Mesenchymal stem cell (in vitro differentiated cells and primary cell): ENCODE measurements at regions not wholly inside any gene's neighbourhood (a gene's known extent, or its start where the extent isn't known, plus 50 kb on each side); places are given as distances from the start of the nearest gene placed in this dataset.
A peak's percentile ranks its signal among the peaks of the same experiment; 100 is the strongest.

Experiments
- DNase-seq: peaks from one replicate; pipeline ENCODE4 v3.0.0-alpha.2; 2013
- H2AFZ ChIP-seq: one replicate; pipeline ENCODE4 v1.6.1; 2013; ENCODE audit warnings: low read depth, mild to moderate bottlenecking, control low read depth, inconsistent platforms, low read length, moderate library complexity
- H2AK5ac ChIP-seq: 2 replicates; pipeline ENCODE4 v1.6.1; 2013; ENCODE audit warnings: low read length, moderate library complexity, mild to moderate bottlenecking, inconsistent platforms; ENCODE audit not compliant: severe bottlenecking
- H2BK120ac ChIP-seq: one replicate; pipeline ENCODE4 v1.6.1; 2013; ENCODE audit warnings: low read depth, mild to moderate bottlenecking, inconsistent platforms, low read length, moderate library complexity
- H2BK12ac ChIP-seq, 2 experiments: one replicate each; pipeline ENCODE4 v1.6.1; 2013; ENCODE audit warnings: inconsistent platforms in 2 of 2, low read length in 2 of 2, mild to moderate bottlenecking in 2 of 2, moderate library complexity in 2 of 2, control low read depth in 1 of 2
- H2BK15ac ChIP-seq: one replicate; pipeline ENCODE4 v1.6.1; 2013; ENCODE audit warnings: mild to moderate bottlenecking, low read depth, inconsistent platforms; ENCODE audit not compliant: poor library complexity, severe bottlenecking
- H2BK5ac ChIP-seq: 2 replicates; pipeline ENCODE4 v1.6.1; 2013; ENCODE audit warnings: low read depth, mild to moderate bottlenecking, low read length, control low read depth, inconsistent platforms; ENCODE audit not compliant: poor library complexity, severe bottlenecking
- H3K14ac ChIP-seq, 2 experiments: one replicate each; pipeline ENCODE4 v1.6.1; 2013; ENCODE audit warnings: inconsistent platforms in 2 of 2, low read length in 2 of 2, control low read depth in 1 of 2, mild to moderate bottlenecking in 1 of 2, moderate library complexity in 1 of 2
- H3K18ac ChIP-seq, 2 experiments: one replicate each; pipeline ENCODE4 v1.6.1; 2013; ENCODE audit warnings: inconsistent platforms in 2 of 2, low read length in 2 of 2, control low read depth in 1 of 2, low read depth in 1 of 2, mild to moderate bottlenecking in 1 of 2
- H3K23ac ChIP-seq, 2 experiments: one replicate each; pipeline ENCODE4 v1.6.1; 2013; ENCODE audit warnings: inconsistent platforms in 2 of 2, low read length in 2 of 2, mild to moderate bottlenecking in 2 of 2, moderate library complexity in 2 of 2, control low read depth in 1 of 2
- H3K27ac ChIP-seq: 2 replicates; pipeline ENCODE4 v1.5.1; 2013; ENCODE audit warnings: mild to moderate bottlenecking, moderate library complexity, low read length, control low read depth, inconsistent platforms; ENCODE audit not compliant: poor library complexity, severe bottlenecking
- H3K27me3 ChIP-seq, 2 experiments: 2 replicates each; pipeline versions ENCODE4 v1.6.1 to v1.7.0; 2013; ENCODE audit warnings: low read length in 2 of 2, mild to moderate bottlenecking in 2 of 2, moderate library complexity in 2 of 2, control low read depth in 1 of 2, inconsistent platforms in 1 of 2; ENCODE audit not compliant: control insufficient read depth in 1 of 2, insufficient read depth in 1 of 2
- H3K36me3 ChIP-seq, 2 experiments: 2 replicates each; pipeline versions ENCODE4 v1.6.1 to v1.7.0; 2013; ENCODE audit warnings: low read length in 2 of 2, control low read depth in 1 of 2, inconsistent platforms in 1 of 2, low read depth in 1 of 2, mild to moderate bottlenecking in 1 of 2; ENCODE audit not compliant: insufficient read depth in 2 of 2, control insufficient read depth in 1 of 2
- H3K4ac ChIP-seq, 2 experiments: one replicate each; pipeline ENCODE4 v1.6.1; 2013; ENCODE audit warnings: inconsistent platforms in 2 of 2, low read length in 2 of 2, mild to moderate bottlenecking in 2 of 2, moderate library complexity in 2 of 2, control low read depth in 1 of 2, low read depth in 1 of 2
- H3K4me1 ChIP-seq: 2 replicates; pipeline ENCODE4 v1.6.1; 2013; ENCODE audit warnings: low read depth, low read length, control low read depth; ENCODE audit not compliant: control insufficient read depth, insufficient read depth
- H3K4me2 ChIP-seq: 2 replicates; pipeline ENCODE4 v1.6.1; 2013; ENCODE audit warnings: low read length, mild to moderate bottlenecking, inconsistent platforms; ENCODE audit not compliant: poor library complexity, severe bottlenecking
- H3K4me3 ChIP-seq, 2 experiments: 2 replicates each; pipeline versions ENCODE4 v1.5.1 to v1.7.0; 2013; ENCODE audit warnings: low read length in 2 of 2, mild to moderate bottlenecking in 2 of 2, control low read depth in 1 of 2, low read depth in 1 of 2; ENCODE audit not compliant: insufficient read depth in 1 of 2
- H3K79me1 ChIP-seq: replicated peaks from 2 replicates; pipeline ENCODE4 v1.6.1; 2013; ENCODE audit warnings: mild to moderate bottlenecking, control low read depth, low read length, inconsistent platforms; ENCODE audit not compliant: poor library complexity, severe bottlenecking
- H3K9ac ChIP-seq: 2 replicates; pipeline ENCODE4 v1.7.0; 2013; ENCODE audit warnings: mild to moderate bottlenecking, low read length, moderate library complexity
- H3K9me3 ChIP-seq: 2 replicates; pipeline ENCODE4 v1.7.0; 2013; ENCODE audit warnings: mild to moderate bottlenecking, low read length; ENCODE audit not compliant: control insufficient read depth
- H4K8ac ChIP-seq: one replicate; pipeline ENCODE4 v1.6.1; 2013; ENCODE audit warnings: inconsistent platforms, mild to moderate bottlenecking, low read length, moderate library complexity
- H4K91ac ChIP-seq: one replicate; pipeline ENCODE4 v1.6.1; 2013; ENCODE audit warnings: mild to moderate bottlenecking, low read length, inconsistent platforms
- WGBS: methylation state at CpG from one replicate; pipeline ENCODE4 v1.1.7; 2013; ENCODE audit warnings: mixed read lengths; 5-methylcytosine and 5-hydroxymethylcytosine counted together

DNA sequence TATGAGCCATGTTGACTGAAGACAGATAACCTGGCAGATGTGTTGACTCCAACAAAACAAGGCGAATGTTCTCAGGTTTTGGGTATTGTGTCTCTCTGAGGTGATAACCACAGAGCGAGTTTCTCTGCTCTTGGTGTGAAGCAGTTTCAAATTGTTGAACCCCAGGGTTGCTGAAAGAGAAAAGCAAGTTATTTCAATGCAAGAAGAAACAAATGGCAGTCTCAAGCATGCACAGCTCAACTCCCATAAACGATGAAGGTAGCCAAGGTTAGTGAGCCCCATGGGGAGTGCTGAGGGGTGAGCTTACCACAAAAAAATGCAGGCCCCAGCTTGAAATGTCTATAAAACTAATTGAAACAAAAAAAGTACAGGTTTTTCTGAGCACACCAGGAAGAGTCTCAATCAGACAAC, 220.8 kb upstream of the DAPK1 start:
- 61% methylated on average over 3 of the region's 3 CpGs for WGBS
- H3K4me1 ChIP-seq = peaks cover 17% of the 10 kb centered on the region
- H4K8ac ChIP-seq = no peak overlapping the region
- no peak overlapping the region for H2AFZ ChIP-seq
- H3K14ac ChIP-seq = no peak overlapping the region
- no peaks in the 10 kb centered on the region for H3K36me3 ChIP-seq
- peak overlapping the region in 1 of 2 experiments; percentile 19 for H3K4me3 ChIP-seq
- peak overlapping the region; percentile 27 for H2BK120ac ChIP-seq
- DNase-seq = no peak
- H3K27ac ChIP-seq = peak overlapping the region; percentile 99
- H2BK15ac ChIP-seq = peak overlapping the region; percentile 32
- H3K9me3 ChIP-seq = no peaks in the 10 kb centered on the region
- H3K4me2 ChIP-seq = peak overlapping the region; percentile 36
- H4K91ac ChIP-seq = no peak overlapping the region
- H2BK5ac ChIP-seq = peak overlapping the region; percentile 98
- H3K18ac ChIP-seq = peak overlapping the region; percentile 68 to 79
- H3K79me1 ChIP-seq = no peaks in the 10 kb centered on the region
- peak overlapping the region; percentile 39 for H3K9ac ChIP-seq
- H3K23ac ChIP-seq = no peak overlapping the region
- H2AK5ac ChIP-seq = peak overlapping the region; percentile 63
- H2BK12ac ChIP-seq = peak overlapping the region in 1 of 2 experiments; percentile 52
- H3K27me3 ChIP-seq = no peaks in the 10 kb centered on the region
- H3K4ac ChIP-seq = peak overlapping the region in 1 of 2 experiments; percentile 46

DNA sequence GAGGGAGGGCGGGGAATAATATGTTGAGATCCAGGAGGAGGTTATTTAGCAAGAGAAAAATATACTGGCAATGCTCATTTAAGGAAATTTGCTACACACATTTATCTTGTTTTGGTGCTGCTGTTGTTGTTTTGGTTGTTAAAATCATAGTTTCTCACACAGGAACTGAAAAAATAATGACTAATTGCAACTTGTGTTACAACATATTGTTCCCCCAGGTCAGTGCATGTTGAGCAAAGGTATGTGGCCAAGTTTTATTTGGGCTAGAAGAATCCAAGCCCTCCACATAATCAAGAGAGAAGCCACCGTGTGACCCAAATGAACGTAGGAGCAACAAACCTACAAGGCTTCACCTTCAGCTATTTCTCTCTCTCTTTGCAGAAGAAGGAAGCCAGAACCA, 220.3 kb upstream of the DAPK1 start:
- DNase-seq = no peak
- Histone ChIP-seq H3K18ac (peak overlapping the region; percentile 66 to 79), H3K9ac (peak overlapping the region; percentile 39), H4K8ac (no peak overlapping the region), H3K36me3 (no peaks in the 10 kb centered on the region), H2BK120ac (peak overlapping the region; percentile 27), H3K27me3 (no peaks in the 10 kb centered on the region), H2BK5ac (peak overlapping the region; percentile 98), H3K14ac (no peak overlapping the region), H3K27ac (peak overlapping the region; percentile 99), H3K79me1 (no peaks in the 10 kb centered on the region), H3K4me1 (peaks cover 17% of the 10 kb centered on the region), H3K4ac (no peak overlapping the region), H2AK5ac (peak overlapping the region; percentile 86), H2BK15ac (peak overlapping the region; percentile 32), H2BK12ac (peak overlapping the region in 1 of 2 experiments; percentile 52), H3K23ac (no peak overlapping the region), H2AFZ (no peak overlapping the region), H3K4me2 (peak overlapping the region; percentile 36), H4K91ac (no peak overlapping the region), H3K4me3 (no peak overlapping the region), H3K9me3 (no peaks in the 10 kb centered on the region)
- 100% methylated on average over 2 of the region's 3 CpGs for WGBS

DNA sequence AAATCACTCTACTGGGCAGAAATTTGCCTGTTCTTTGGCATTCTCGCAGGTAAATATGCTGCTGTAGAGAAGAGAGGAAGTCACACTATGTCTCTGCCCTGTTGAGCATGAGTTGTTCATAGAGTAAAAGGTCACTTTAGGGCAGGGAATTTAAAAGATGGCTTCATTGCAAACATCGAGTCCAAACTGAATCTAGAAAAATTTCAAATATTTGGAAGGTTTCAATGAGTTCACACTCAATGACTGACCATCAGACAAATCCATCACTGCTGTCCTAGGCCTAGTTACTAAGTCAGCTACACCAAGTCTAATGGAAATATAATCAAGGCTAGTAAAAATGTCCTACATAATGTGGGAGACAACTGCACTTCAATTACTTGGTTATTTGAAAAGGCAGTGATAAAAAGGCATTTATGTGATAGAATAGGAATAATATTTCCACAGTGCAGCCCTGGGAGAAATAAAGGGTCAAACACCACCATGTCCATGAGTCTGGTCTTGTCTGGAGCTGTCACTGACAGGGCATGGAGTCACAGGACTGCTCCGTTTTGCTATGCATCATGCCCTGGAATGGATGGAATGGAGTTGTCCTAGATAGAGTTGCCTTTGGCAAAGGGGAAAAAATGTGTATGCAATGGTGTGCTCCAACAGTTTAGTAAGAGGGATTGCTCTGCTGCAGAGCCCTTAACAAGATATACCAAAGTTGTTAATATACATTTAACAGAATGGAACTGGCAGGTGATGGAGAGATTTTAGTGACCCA, 218.5 kb upstream of the DAPK1 start:
- Histone ChIP-seq H3K23ac (no peak overlapping the region), H3K79me1 (no peaks in the 10 kb centered on the region), H4K91ac (no peak overlapping the region), H3K27me3 (no peaks in the 10 kb centered on the region), H3K36me3 (no peaks in the 10 kb centered on the region), H2BK15ac (no peak overlapping the region), H3K4me2 (no peak overlapping the region), H2BK5ac (peak overlapping the region; percentile 39), H3K4ac (no peak overlapping the region), H2BK12ac (peak overlapping the region in 1 of 2 experiments; percentile 65), H3K4me3 (no peak overlapping the region), H3K4me1 (peaks cover 16% of the 10 kb centered on the region), H3K9me3 (no peaks in the 10 kb centered on the region), H2AK5ac (peak overlapping the region; percentile 70), H3K18ac (peak overlapping the region; percentile 64 to 75), H3K14ac (no peak overlapping the region), H2BK120ac (no peak overlapping the region), H4K8ac (no peak overlapping the region), H3K27ac (no peak overlapping the region), H3K9ac (no peak overlapping the region), H2AFZ (no peak overlapping the region)
- DNase-seq = peak; percentile 39
- 79% methylated on average over 3 of the region's 3 CpGs for WGBS

DNA sequence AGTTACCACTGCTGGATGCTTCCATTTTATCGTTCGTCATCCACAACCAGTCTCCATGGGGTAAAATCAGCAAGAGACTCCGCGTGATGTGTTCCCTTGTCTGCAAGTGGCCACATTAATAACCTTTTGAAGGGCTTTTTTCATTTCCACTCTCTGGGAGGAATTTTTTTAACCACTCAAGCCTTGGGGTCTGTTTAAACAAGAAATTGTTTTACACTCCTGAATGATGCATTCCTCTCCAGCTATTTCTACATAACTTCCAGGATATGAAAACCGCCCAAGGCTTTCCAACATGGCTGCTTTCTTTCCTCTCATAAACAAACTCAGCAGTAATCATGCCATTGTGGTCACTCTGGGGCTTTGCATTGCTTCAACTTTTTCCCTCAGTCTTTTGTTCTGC, 217.2 kb upstream of the DAPK1 start:
- no peak overlapping the region for H2AFZ ChIP-seq
- no peak overlapping the region for H2BK12ac ChIP-seq
- no peak overlapping the region for H3K14ac ChIP-seq
- no peak overlapping the region for H3K18ac ChIP-seq
- H3K23ac ChIP-seq = no peak overlapping the region
- H2AK5ac ChIP-seq = no peak overlapping the region
- H3K27me3 ChIP-seq = no peaks in the 10 kb centered on the region
- H2BK5ac ChIP-seq = peak overlapping the region; percentile 57
- H3K4ac ChIP-seq = no peak overlapping the region
- no peaks in the 10 kb centered on the region for H3K36me3 ChIP-seq
- WGBS = 48% methylated on average over 5 of the region's 5 CpGs
- peaks cover 11% of the 10 kb centered on the region for H3K4me1 ChIP-seq
- H3K79me1 ChIP-seq = no peaks in the 10 kb centered on the region
- no peak overlapping the region for H4K8ac ChIP-seq
- H3K4me3 ChIP-seq = no peak overlapping the region
- H2BK15ac ChIP-seq = no peak overlapping the region
- no peak overlapping the region for H3K9ac ChIP-seq
- H3K4me2 ChIP-seq = no peak overlapping the region
- no peak overlapping the region for H2BK120ac ChIP-seq
- H3K27ac ChIP-seq = peak overlapping the region; percentile 96
- H3K9me3 ChIP-seq = no peaks in the 10 kb centered on the region
- peak; percentile 95 for DNase-seq
- H4K91ac ChIP-seq = no peak overlapping the region
